HCT116 (cell line): ENCODE measurements at regions not wholly inside any gene's neighbourhood (a gene's known extent, or its start where the extent isn't known, plus 50 kb on each side); places are given as distances from the start of the nearest gene placed in this dataset.

Source experiments
- CEBPB ChIP-seq: IDR thresholded peaks from 2 replicates; pipeline ENCODE4 v1.6.1; 2012; ENCODE audit warnings: low read depth
- EGR1 ChIP-seq: IDR thresholded peaks from 2 replicates; pipeline ENCODE4 v1.6.1; 2012; ENCODE audit warnings: low read depth
- POLR2A ChIP-seq: IDR thresholded peaks from 2 replicates; pipeline ENCODE4 v1.7.0; 2011; ENCODE audit warnings: borderline replicate concordance; ENCODE audit not compliant: insufficient read depth, insufficient read length; ENCODE audit errors: extremely low read depth
- POLR2AphosphoS5 ChIP-seq: IDR thresholded peaks from 2 replicates; pipeline ENCODE4 v1.6.1; 2011; ENCODE audit warnings: mild to moderate bottlenecking, low read depth, low read length, moderate library complexity
- RAD21 ChIP-seq: IDR thresholded peaks from 2 replicates; pipeline ENCODE4 v1.6.1; 2012; ENCODE audit warnings: low read depth, mild to moderate bottlenecking
- ZNF274 ChIP-seq: fragments of 200-500 bp; sonication (Bioruptor generic); IDR thresholded peaks from 2 replicates; pipeline ENCODE4 v1.6.1; 2014; ENCODE audit warnings: mild to moderate bottlenecking, low read depth, low read length, inconsistent platforms
- TF ChIP-seq, protein P1 (sequence below), 3 experiments: fragments of 200-600 bp in 1 of 3; sonication (generic) in 1 of 3; IDR thresholded peaks in 2 of 3; conservative IDR thresholded peaks in 1 of 3; 2 replicates each; pipeline ENCODE4 v1.5.1; 2012 to 2017; ENCODE audit warnings: low read depth in 2 of 3, low read length in 2 of 3, antibody characterized with exemption in 1 of 3, borderline replicate concordance in 1 of 3, control low read depth in 1 of 3, mild to moderate bottlenecking in 1 of 3, mixed read lengths in 1 of 3, mixed run types in 1 of 3, moderate library complexity in 1 of 3; ENCODE audit not compliant: insufficient read depth in 1 of 3

DNA sequence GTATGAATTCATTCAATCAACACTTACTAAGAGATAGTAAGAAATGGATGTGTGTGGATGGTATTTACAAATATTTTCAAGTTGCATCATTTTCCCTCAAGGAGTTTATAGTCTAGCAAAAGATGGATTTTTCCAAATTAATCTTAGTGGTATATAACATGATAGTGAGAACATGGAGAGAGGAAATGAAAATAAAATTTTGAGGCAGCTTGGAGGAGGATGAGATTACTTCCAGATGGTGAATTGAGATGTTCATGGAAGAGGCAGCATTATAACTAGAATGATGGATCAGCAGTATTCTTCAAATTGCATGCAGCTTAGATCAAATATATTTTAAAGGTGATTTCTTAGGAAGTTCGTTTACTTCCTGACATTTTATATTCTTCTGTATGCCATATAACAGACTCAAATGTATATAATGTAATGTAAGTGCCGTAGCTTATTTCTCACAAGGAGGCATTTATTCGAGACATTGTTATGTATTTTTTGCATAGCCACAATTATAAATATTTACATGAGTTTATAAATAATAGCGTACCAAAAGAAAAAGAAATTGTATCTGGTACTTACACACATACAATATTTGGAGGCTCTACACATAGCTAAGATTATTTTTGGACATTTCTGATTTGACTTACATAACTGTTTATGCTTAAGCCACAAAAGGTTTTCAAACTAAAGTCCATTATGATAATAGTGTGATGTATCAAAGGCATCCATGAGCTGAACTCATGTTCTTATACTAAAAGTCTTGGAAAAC, 439.4 kb downstream of the SPRY1 start:
- TF ChIP-seq, protein P1, sequence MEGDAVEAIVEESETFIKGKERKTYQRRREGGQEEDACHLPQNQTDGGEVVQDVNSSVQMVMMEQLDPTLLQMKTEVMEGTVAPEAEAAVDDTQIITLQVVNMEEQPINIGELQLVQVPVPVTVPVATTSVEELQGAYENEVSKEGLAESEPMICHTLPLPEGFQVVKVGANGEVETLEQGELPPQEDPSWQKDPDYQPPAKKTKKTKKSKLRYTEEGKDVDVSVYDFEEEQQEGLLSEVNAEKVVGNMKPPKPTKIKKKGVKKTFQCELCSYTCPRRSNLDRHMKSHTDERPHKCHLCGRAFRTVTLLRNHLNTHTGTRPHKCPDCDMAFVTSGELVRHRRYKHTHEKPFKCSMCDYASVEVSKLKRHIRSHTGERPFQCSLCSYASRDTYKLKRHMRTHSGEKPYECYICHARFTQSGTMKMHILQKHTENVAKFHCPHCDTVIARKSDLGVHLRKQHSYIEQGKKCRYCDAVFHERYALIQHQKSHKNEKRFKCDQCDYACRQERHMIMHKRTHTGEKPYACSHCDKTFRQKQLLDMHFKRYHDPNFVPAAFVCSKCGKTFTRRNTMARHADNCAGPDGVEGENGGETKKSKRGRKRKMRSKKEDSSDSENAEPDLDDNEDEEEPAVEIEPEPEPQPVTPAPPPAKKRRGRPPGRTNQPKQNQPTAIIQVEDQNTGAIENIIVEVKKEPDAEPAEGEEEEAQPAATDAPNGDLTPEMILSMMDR (IDR thresholded peaks at IDR 0.05 in 2 of 3, conservative IDR thresholded peaks at IDR 0.05 in 1 of 3; ENCODE audit: borderline replicate concordance in 1 of 3, insufficient read depth in 1 of 3, low read depth in 2 of 3, low read length in 2 of 3) = no peak
- TF ChIP-seq RAD21 = no peak
- TF ChIP-seq CEBPB = no peak
- TF ChIP-seq POLR2AphosphoS5 = no peak
- no peak for TF ChIP-seq POLR2A
- TF ChIP-seq EGR1 = no peak
- TF ChIP-seq ZNF274 = no peak
